ENCODE measurements at regions not wholly inside any gene's neighbourhood (a gene's known extent, or its start where the extent isn't known, plus 50 kb on each side); places are given as distances from the start of the nearest gene placed in this dataset.
"Not testable (repeated sequence)": the region's sequence is repeated elsewhere in the genome, so short reads cannot be mapped to it uniquely, and the experiment has no call there.

DNA sequence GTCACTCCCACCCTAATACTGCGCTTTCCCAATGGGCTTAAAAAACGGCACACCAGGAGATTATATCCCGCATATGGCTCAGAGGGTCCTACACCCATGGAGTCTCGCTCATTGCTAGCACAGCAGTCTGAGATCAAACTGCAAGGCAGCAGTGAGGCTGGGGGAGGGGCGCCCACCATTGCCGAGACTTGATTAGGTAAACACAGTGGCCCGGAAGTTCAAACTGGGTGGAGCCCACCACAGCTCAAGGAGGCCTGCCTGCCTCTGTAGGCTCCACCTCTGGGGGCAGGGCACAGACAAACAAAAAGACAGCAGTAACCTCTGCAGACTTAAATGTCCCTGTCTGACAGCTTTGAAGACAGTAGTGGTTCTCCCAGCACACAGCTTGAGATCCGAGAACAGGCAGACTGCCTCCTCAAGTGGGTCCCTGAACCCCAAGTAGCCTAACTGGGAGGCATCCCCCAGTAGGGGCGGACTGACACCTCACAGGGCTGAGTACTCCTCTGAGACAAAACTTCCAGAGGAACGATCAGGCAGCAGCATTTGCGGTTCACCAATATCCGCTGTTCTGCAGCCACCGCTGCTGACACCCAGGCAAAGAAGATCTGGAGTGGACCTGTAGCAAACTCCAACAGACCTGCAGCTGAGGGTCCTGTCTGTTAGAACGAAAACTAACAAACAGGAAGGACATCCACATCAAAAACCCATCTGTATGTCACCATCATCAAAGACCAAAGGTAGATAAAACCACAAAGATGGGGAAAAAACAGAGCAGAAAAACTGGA lies 1085.6 kb upstream of the FANCL start:
- H3K4me1 ChIP-seq (ENCODE audit: control insufficient read depth, low read depth, low read length); H3K9ac ChIP-seq (ENCODE audit: low read length); H3K4me3 ChIP-seq (ENCODE audit: low read length); H3K27me3 ChIP-seq (ENCODE audit: control insufficient read depth, insufficient read depth, low read length); H3K9me3 ChIP-seq (ENCODE audit: control insufficient read depth, low read depth, low read length); H3K27ac ChIP-seq (ENCODE audit: low read length); H3K36me3 ChIP-seq (ENCODE audit: control insufficient read depth, low read depth, low read length): not testable (repeated sequence)

DNA sequence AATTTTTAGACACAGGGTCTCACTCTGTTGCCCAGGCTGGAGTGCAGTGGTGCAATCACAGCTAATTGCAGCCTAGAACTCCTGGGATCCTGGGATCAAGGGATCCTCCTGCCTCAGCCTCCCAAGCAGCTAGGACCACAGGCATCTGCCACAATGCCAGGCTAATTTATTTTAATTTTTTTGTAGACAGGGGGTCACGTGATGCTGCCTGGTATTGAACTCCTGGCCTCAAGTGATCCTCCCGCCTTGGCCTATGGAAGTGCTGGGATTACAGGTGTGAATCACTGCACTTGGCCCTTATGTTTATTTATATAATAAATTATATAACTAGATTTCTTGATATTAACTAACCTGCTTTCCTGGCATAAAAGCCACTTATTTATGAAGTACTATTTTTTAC lies 1081.7 kb upstream of the FANCL start:
- Histone ChIP-seq H3K9ac (ENCODE audit: low read length) (no peak overlapping the region), H3K27me3 (ENCODE audit: control insufficient read depth, insufficient read depth, low read length) (no peaks in the 10 kb centered on the region), H3K27ac (ENCODE audit: low read length) (no peak overlapping the region), H3K4me3 (ENCODE audit: low read length) (no peak overlapping the region), H3K9me3 (ENCODE audit: control insufficient read depth, low read depth, low read length) (no peaks in the 10 kb centered on the region), H3K4me1 (ENCODE audit: control insufficient read depth, low read depth, low read length) (no peaks in the 10 kb centered on the region), H3K36me3 (ENCODE audit: control insufficient read depth, low read depth, low read length) (no peaks in the 10 kb centered on the region)

DNA sequence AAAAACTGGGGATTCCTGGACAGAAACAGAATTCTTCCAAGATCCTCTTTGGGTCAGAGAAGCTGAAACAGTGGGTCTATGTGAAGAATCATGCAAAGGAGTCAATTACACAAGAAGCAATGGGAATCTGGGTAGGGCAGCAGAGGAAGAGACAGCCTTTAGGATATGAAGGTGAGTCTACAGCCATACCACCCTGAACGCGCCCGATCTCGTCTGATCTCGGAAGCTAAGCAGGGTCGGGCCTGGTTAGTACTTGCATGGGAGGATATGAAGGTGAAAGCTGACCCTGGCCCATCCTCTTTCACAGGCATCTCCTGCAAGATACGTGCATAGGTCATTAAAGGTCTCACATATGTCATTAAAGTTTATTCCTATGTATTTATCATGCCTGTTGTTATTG lies 1080.9 kb upstream of the FANCL start:
- Histone ChIP-seq H3K36me3 (ENCODE audit: control insufficient read depth, low read depth, low read length) (no peaks in the 10 kb centered on the region), H3K27me3 (ENCODE audit: control insufficient read depth, insufficient read depth, low read length) (no peaks in the 10 kb centered on the region), H3K9ac (ENCODE audit: low read length) (no peak overlapping the region), H3K27ac (ENCODE audit: low read length) (no peak overlapping the region), H3K4me1 (ENCODE audit: control insufficient read depth, low read depth, low read length) (no peaks in the 10 kb centered on the region), H3K9me3 (ENCODE audit: control insufficient read depth, low read depth, low read length) (no peaks in the 10 kb centered on the region), H3K4me3 (ENCODE audit: low read length) (no peak overlapping the region)

DNA sequence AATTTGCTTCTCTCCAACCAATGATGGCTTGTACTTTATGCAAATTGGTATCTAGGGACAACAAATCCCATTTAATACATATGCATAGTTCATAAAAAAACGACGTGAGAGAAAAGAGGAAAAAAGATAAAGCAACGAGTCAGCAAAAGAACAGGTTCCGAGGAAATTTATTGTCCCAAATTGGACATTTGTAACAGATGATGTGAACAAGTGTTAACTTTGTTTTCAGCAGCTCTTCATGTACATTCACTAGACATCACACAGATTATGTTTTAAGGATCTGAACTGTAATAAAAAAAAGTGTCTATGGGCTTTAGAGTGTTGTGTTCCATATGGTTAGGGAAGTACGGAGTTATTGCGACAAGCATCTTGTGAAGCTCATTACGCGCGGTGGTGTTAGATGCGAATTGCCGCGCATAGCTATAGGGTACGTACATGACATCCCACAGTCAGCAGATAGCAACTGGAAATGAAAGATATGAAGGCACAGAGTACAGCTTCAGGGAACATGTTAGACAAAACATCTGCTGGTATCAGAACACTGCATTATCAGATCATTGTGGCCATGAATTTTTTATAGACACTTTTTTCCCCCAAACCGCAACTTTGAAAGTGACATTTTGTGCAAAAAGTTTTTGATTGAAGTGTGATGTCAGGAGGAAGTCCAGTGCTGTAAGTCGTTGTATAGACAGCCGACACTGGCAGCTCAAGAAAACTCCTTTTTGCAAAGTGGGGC lies 1073.1 kb upstream of the FANCL start:
- H3K36me3 ChIP-seq (ENCODE audit: control insufficient read depth, low read depth, low read length): no peaks in the 10 kb centered on the region
- H3K4me1 ChIP-seq (ENCODE audit: control insufficient read depth, low read depth, low read length): no peaks in the 10 kb centered on the region
- H3K4me3 ChIP-seq (ENCODE audit: low read length): no peak overlapping the region
- no peaks in the 10 kb centered on the region for H3K9me3 ChIP-seq (ENCODE audit: control insufficient read depth, low read depth, low read length)
- H3K9ac ChIP-seq (ENCODE audit: low read length): no peak overlapping the region
- no peak overlapping the region for H3K27ac ChIP-seq (ENCODE audit: low read length)
- H3K27me3 ChIP-seq (ENCODE audit: control insufficient read depth, insufficient read depth, low read length): no peaks in the 10 kb centered on the region

DNA sequence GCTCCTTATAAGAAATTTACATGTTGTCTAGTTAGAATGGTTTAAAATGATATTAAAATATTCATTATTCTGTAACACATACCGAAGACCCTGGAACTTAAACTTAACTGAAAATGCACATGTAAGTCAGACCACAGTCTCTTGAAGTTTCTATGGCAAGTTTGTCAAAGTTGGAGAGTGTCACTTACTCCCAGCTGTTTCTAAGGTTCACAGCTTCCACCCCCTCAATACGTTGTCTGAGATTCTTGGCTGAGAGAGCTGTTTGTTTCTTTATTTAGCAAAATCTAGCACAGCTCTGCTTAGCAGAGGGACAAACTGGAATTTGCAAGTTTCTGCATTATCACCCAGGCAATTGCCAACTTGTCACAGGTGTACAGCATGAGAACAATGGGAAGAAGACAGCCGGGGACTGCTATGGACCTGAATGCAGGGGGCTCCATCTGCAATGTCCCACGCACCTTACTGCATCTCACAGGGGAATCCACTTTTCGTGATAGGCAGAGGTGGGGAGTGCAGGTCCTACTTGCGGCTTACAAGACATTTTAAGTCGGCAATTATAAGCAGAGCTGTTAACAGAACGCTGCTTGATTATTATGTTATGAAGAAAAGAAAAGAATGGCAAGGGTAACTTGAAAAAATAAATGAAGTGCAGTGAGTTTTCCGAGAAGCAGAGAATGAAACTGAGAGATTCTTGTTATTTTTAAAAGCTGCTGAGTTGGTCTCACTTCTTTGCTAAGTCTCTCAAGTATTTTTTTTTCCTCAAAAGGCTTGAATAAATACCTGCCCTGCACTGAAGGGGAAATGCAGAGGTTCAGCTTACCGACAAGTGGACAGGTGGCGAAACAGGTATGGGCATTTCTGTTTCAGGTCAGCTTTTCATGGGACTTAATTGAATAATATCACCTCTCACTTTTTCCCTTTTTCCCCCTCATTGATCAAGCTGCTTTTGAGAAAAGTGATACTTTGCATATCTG lies 1072.1 kb upstream of the FANCL start:
- H3K9ac ChIP-seq (ENCODE audit: low read length): no peak overlapping the region
- H3K4me3 ChIP-seq (ENCODE audit: low read length): no peak overlapping the region

DNA sequence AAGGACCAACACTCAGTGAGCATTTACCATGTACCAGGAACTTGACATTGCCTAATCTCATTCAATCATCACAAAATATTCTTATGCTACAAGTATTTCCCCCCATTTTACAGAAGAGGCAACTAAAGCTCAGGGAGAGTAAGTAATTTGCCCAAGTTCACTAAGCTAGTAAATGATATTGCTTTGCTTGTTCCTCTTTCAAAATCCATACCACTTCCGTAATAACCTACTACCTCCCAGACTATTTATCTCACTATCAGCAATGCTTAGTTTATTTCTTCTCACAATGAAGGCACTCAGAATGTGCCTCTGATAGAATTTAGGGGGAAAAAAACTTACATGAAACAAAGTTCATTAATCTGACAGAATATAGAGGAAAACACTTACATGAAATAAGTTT lies 1070.9 kb upstream of the FANCL start:
- H3K27ac ChIP-seq (ENCODE audit: low read length): no peak overlapping the region
- H3K27me3 ChIP-seq (ENCODE audit: control insufficient read depth, insufficient read depth, low read length): no peaks in the 10 kb centered on the region
- no peak overlapping the region for H3K4me3 ChIP-seq (ENCODE audit: low read length)
- H3K4me1 ChIP-seq (ENCODE audit: control insufficient read depth, low read depth, low read length): no peaks in the 10 kb centered on the region
- no peaks in the 10 kb centered on the region for H3K9me3 ChIP-seq (ENCODE audit: control insufficient read depth, low read depth, low read length)
- H3K9ac ChIP-seq (ENCODE audit: low read length): no peak overlapping the region
- H3K36me3 ChIP-seq (ENCODE audit: control insufficient read depth, low read depth, low read length): no peaks in the 10 kb centered on the region

More for the DNA sequence above, 1072.1 kb upstream of the FANCL start:
- Histone ChIP-seq H3K36me3 (ENCODE audit: control insufficient read depth, low read depth, low read length) (no peaks in the 10 kb centered on the region), H3K27ac (ENCODE audit: low read length) (no peak overlapping the region), H3K9me3 (ENCODE audit: control insufficient read depth, low read depth, low read length) (no peaks in the 10 kb centered on the region), H3K27me3 (ENCODE audit: control insufficient read depth, insufficient read depth, low read length) (no peaks in the 10 kb centered on the region), H3K4me1 (ENCODE audit: control insufficient read depth, low read depth, low read length) (no peaks in the 10 kb centered on the region)

DNA sequence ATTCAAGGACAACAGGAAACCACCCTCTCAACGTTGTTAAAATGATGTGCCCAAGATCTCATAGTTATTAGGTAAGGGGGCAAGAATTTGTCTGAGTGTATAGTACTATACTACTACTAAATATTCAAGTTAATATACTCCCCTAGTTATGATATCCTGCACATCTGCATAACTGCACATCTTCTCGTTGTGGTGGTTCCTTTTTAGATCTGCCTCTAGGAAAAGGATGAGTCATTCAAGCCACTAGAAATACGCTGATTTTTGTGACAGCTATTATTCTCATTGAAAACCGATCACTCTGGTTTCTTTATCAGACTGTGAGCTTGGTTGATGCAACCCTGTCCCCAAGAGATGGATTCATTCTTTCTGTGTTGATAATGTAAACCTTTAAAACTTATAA lies 1067.0 kb upstream of the FANCL start:
- Histone ChIP-seq H3K36me3 (ENCODE audit: control insufficient read depth, low read depth, low read length) (no peaks in the 10 kb centered on the region), H3K9me3 (ENCODE audit: control insufficient read depth, low read depth, low read length) (no peaks in the 10 kb centered on the region), H3K4me3 (ENCODE audit: low read length) (no peak overlapping the region), H3K9ac (ENCODE audit: low read length) (no peak overlapping the region), H3K4me1 (ENCODE audit: control insufficient read depth, low read depth, low read length) (no peaks in the 10 kb centered on the region), H3K27me3 (ENCODE audit: control insufficient read depth, insufficient read depth, low read length) (no peaks in the 10 kb centered on the region), H3K27ac (ENCODE audit: low read length) (no peak overlapping the region)

DNA sequence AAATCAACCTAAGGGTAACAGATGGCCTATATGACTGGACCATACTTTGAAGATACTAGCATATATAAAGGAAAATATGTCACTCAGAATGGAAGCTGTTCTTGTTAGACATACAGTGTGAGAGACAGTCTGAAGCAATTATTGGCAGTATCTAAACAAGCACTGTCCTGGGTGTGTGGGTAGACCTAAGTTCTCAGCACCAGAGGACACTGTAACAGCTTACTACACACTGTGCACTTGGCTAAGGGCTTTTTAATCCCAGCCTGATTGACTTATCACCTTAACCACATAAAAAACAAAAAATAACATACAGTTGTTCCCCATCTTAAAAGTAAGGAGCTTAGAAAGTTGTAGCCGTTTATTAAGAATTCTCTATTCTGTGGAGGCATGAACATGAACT lies 1066.1 kb upstream of the FANCL start:
- Histone ChIP-seq H3K27me3 (ENCODE audit: control insufficient read depth, insufficient read depth, low read length) (no peaks in the 10 kb centered on the region), H3K9ac (ENCODE audit: low read length) (no peak overlapping the region), H3K36me3 (ENCODE audit: control insufficient read depth, low read depth, low read length) (no peaks in the 10 kb centered on the region), H3K4me3 (ENCODE audit: low read length) (no peak overlapping the region), H3K9me3 (ENCODE audit: control insufficient read depth, low read depth, low read length) (no peaks in the 10 kb centered on the region), H3K27ac (ENCODE audit: low read length) (no peak overlapping the region), H3K4me1 (ENCODE audit: control insufficient read depth, low read depth, low read length) (no peaks in the 10 kb centered on the region)

DNA sequence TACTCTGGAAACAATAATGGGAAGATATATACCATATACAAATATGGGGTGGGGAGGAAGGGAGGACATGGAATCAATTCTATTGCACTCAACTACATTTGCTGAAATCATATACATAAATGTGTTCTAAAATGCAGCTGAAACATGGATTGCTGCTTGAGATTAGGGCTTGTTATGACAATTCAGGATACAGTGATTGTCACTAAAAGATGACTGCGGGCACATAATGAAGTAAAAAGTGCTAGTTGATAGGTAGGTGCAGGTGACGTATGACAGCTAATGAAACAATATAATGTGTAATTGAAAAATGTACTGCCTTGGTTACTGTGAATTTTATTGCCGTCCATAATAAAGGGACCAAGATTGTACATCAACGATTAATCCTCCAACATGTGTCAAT lies 1062.1 kb upstream of the FANCL start:
- Histone ChIP-seq H3K27me3 (ENCODE audit: control insufficient read depth, insufficient read depth, low read length) (no peaks in the 10 kb centered on the region), H3K9me3 (ENCODE audit: control insufficient read depth, low read depth, low read length) (no peaks in the 10 kb centered on the region), H3K27ac (ENCODE audit: low read length) (no peak overlapping the region)

DNA sequence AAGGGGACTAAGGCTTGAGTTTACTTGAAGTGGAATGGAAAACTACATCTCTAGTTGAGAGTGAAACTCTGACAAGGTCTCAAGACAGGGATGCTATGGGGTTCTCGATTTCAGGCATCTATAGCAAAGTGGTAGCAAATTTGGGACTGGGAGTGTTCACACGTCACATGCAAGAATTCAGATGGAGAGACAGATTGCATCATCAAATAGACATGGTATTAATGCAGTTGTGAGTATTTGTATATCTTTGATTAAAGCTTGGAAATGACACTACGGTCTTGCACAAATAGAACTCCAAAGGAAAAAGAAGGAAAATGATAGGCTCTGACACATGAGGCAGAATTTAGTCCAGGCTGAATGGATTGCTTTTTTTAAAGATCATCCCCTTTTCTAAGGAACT lies 1061.6 kb upstream of the FANCL start:
- Histone ChIP-seq H3K9me3 (ENCODE audit: control insufficient read depth, low read depth, low read length) (no peaks in the 10 kb centered on the region), H3K4me3 (ENCODE audit: low read length) (no peak overlapping the region), H3K27ac (ENCODE audit: low read length) (no peak overlapping the region), H3K9ac (ENCODE audit: low read length) (no peak overlapping the region), H3K36me3 (ENCODE audit: control insufficient read depth, low read depth, low read length) (no peaks in the 10 kb centered on the region), H3K27me3 (ENCODE audit: control insufficient read depth, insufficient read depth, low read length) (no peaks in the 10 kb centered on the region), H3K4me1 (ENCODE audit: control insufficient read depth, low read depth, low read length) (peaks cover 3% of the 10 kb centered on the region)

More for the DNA sequence above, 1062.1 kb upstream of the FANCL start:
- Histone ChIP-seq H3K4me3 (ENCODE audit: low read length) (no peak overlapping the region), H3K9ac (ENCODE audit: low read length) (no peak overlapping the region), H3K4me1 (ENCODE audit: control insufficient read depth, low read depth, low read length) (peaks cover 3% of the 10 kb centered on the region), H3K36me3 (ENCODE audit: control insufficient read depth, low read depth, low read length) (no peaks in the 10 kb centered on the region)

Data from iPS-18a (cell line).